H1 (cell line): ENCODE measurements at regions not wholly inside any gene's neighbourhood (a gene's known extent, or its start where the extent isn't known, plus 50 kb on each side); places are given as distances from the start of the nearest gene placed in this dataset.

ENCODE experiments used
- CTCF ChIA-PET: fragments of 300-600 bp; sonication (Branson Sonifier 250); formaldehyde crosslinking; loops from one replicate; lab custom pipeline; 2021; ENCODE audit not compliant: partially characterized antibody; lab: Charles Lee
- POLR2A ChIA-PET: fragments of 300-600 bp; sonication (Branson Sonifier 250); formaldehyde crosslinking; loops from one replicate; lab custom pipeline; 2021; ENCODE audit warnings: inconsistent platforms; ENCODE audit not compliant: partially characterized antibody; lab: Charles Lee
- DNase-seq, 2 experiments: peaks; one replicate each; pipeline versions ENCODE4 v3.0.0 to v3.0.0-alpha.2; 2010 to 2022; ENCODE audit warnings: low spot score in 2 of 2, low read depth in 1 of 2, mixed read lengths in 1 of 2
- FAIRE-seq: peaks from 2 replicates; lab custom pipeline; 2011; peaks lifted over from hg19 to GRCh38; lab: Jason Lieb, UNC
- H2AFZ ChIP-seq: 2 replicates; pipeline ENCODE4 v1.8.1; 2012; ENCODE audit warnings: low read length, inconsistent platforms
- H2AK5ac ChIP-seq: 2 replicates; pipeline ENCODE4 v1.6.1; 2013; ENCODE audit warnings: low read depth, low read length
- H2BK120ac ChIP-seq: replicated peaks from 2 replicates; pipeline ENCODE3; 2013; ENCODE audit warnings: low read depth, low read length, inconsistent platforms
- H2BK12ac ChIP-seq: 2 replicates; pipeline ENCODE4 v1.6.1; 2013; ENCODE audit warnings: low read depth, low read length
- H2BK15ac ChIP-seq: 2 replicates; pipeline ENCODE4 v1.6.1; 2013; ENCODE audit warnings: low read length
- H2BK20ac ChIP-seq: 2 replicates; pipeline ENCODE4 v1.6.1; 2013; ENCODE audit warnings: low read length
- H2BK5ac ChIP-seq: 2 replicates; pipeline ENCODE4 v1.6.1; 2013; ENCODE audit warnings: low read depth, low read length
- H3K14ac ChIP-seq: 2 replicates; pipeline ENCODE4 v1.6.1; 2013; ENCODE audit warnings: inconsistent platforms; ENCODE audit not compliant: insufficient read length
- H3K18ac ChIP-seq: 2 replicates; pipeline ENCODE4 v1.6.1; 2013; ENCODE audit warnings: low read length; ENCODE audit errors: extremely low read depth
- H3K23ac ChIP-seq: 2 replicates; pipeline ENCODE4 v1.6.1; 2013; ENCODE audit warnings: inconsistent platforms; ENCODE audit not compliant: insufficient read length
- H3K23me2 ChIP-seq: 2 replicates; pipeline ENCODE4 v1.6.1; 2013; ENCODE audit warnings: low read depth, low read length
- H3K27ac ChIP-seq: 2 replicates; pipeline ENCODE4 v1.6.1; 2011; ENCODE audit warnings: low read depth, low read length, inconsistent platforms
- H3K27me3 ChIP-seq, 4 experiments: replicated peaks in 1 of 4; 1 replicate in 1 of 4; 2 replicates in 3 of 4; pipeline versions ENCODE4 v1.6.1 to v1.8.1; 2011 to 2013; ENCODE audit warnings: low read length in 3 of 4, mild to moderate bottlenecking in 3 of 4, inconsistent platforms in 2 of 4, mixed read lengths in 2 of 4, moderate library complexity in 1 of 4; ENCODE audit not compliant: control insufficient read depth in 3 of 4, insufficient read depth in 3 of 4; ENCODE audit errors: extremely low read depth in 1 of 4
- H3K36me3 ChIP-seq, 4 experiments: 2 replicates each; pipeline versions ENCODE4 v1.6.1 to v1.8.1; 2011 to 2013; ENCODE audit warnings: mild to moderate bottlenecking in 4 of 4, low read length in 3 of 4, moderate library complexity in 2 of 4, control low read depth in 1 of 4, inconsistent platforms in 1 of 4; ENCODE audit not compliant: insufficient read depth in 4 of 4, control insufficient read depth in 2 of 4
- H3K4ac ChIP-seq: replicated peaks from 2 replicates; pipeline ENCODE3; 2013; ENCODE audit warnings: low read length, low read depth, mixed read lengths, inconsistent platforms; ENCODE audit not compliant: insufficient read length
- H3K4me1 ChIP-seq, 4 experiments: replicated peaks in 1 of 4; 1 replicate in 1 of 4; 2 replicates in 3 of 4; pipeline versions ENCODE4 v1.6.1 to v1.8.1; 2011 to 2013; ENCODE audit warnings: low read length in 3 of 4, inconsistent platforms in 2 of 4, mixed read lengths in 1 of 4; ENCODE audit not compliant: insufficient read depth in 4 of 4, control insufficient read depth in 3 of 4
- H3K4me2 ChIP-seq, 2 experiments: 2 replicates each; pipeline versions ENCODE4 v1.6.1 to v1.8.1; 2011 to 2013; ENCODE audit warnings: low read depth in 2 of 2, low read length in 2 of 2, control low read depth in 1 of 2, inconsistent platforms in 1 of 2, mild to moderate bottlenecking in 1 of 2; ENCODE audit not compliant: insufficient read depth in 1 of 2
- H3K4me3 ChIP-seq, 4 experiments: fragments of 200-600, 300-600 bp in 1 of 4; sonication (generic), shearing (Covaris generic), sonication (Bioruptor Twin) in 1 of 4; 2 replicates each; pipeline versions ENCODE4 v1.5.1 to v1.8.1; 2011 to 2016; ENCODE audit warnings: low read length in 4 of 4, low read depth in 3 of 4, control low read depth in 2 of 4, inconsistent platforms in 2 of 4, mild to moderate bottlenecking in 2 of 4, mixed read lengths in 1 of 4, moderate library complexity in 1 of 4; ENCODE audit not compliant: insufficient read depth in 2 of 4; ENCODE audit errors: extremely low read depth in 1 of 4
- H3K56ac ChIP-seq: replicated peaks from 2 replicates; pipeline ENCODE3; 2013; ENCODE audit warnings: low read depth, mild to moderate bottlenecking, mixed read lengths, low read length, inconsistent platforms; ENCODE audit not compliant: insufficient read length
- H3K79me1 ChIP-seq: 2 replicates; pipeline ENCODE4 v1.6.1; 2013; ENCODE audit warnings: low read depth, low read length, control low read depth
- H3K79me2 ChIP-seq, 2 experiments: 2 replicates each; pipeline versions ENCODE4 v1.6.1 to v1.8.1; 2012 to 2013; ENCODE audit warnings: low read length in 2 of 2, mild to moderate bottlenecking in 2 of 2, inconsistent platforms in 1 of 2; ENCODE audit not compliant: insufficient read depth in 2 of 2, control insufficient read depth in 1 of 2
- H3K9ac ChIP-seq, 4 experiments: replicated peaks in 1 of 4; 1 replicate in 1 of 4; 2 replicates in 3 of 4; pipeline versions ENCODE4 v1.6.1 to v1.8.1; 2011 to 2013; ENCODE audit warnings: low read depth in 3 of 4, low read length in 3 of 4, control low read depth in 2 of 4, mild to moderate bottlenecking in 2 of 4, moderate library complexity in 2 of 4, inconsistent platforms in 1 of 4; ENCODE audit errors: extremely low read depth in 1 of 4
- H3K9me3 ChIP-seq, 2 experiments: 2 replicates each; pipeline versions ENCODE4 v1.6.1 to v1.8.1; 2012 to 2013; ENCODE audit warnings: mild to moderate bottlenecking in 2 of 2, moderate library complexity in 2 of 2, control low read depth in 1 of 2, inconsistent platforms in 1 of 2, low read depth in 1 of 2, low read length in 1 of 2, mixed read lengths in 1 of 2; ENCODE audit not compliant: insufficient read depth in 2 of 2
- H4K20me1 ChIP-seq, 2 experiments: replicated peaks in 1 of 2; 2 replicates each; pipeline versions ENCODE3 to v1.8.1; 2011 to 2013; ENCODE audit warnings: inconsistent platforms in 2 of 2, low read length in 2 of 2, mild to moderate bottlenecking in 1 of 2; ENCODE audit not compliant: insufficient read depth in 2 of 2, control insufficient read depth in 1 of 2
- H4K5ac ChIP-seq: 2 replicates; pipeline ENCODE4 v1.6.1; 2013; ENCODE audit warnings: low read length, low read depth, mixed read lengths, inconsistent platforms; ENCODE audit not compliant: insufficient read length
- H4K8ac ChIP-seq: 2 replicates; pipeline ENCODE4 v1.8.0; 2013; ENCODE audit warnings: mild to moderate bottlenecking, moderate library complexity, low read length, inconsistent platforms; ENCODE audit not compliant: insufficient read depth; ENCODE audit errors: extremely low read depth
- H4K91ac ChIP-seq: replicated peaks from 2 replicates; pipeline ENCODE3; 2013; ENCODE audit warnings: low read length, mixed read lengths, inconsistent platforms; ENCODE audit not compliant: insufficient read length
- CEBPB ChIP-seq: IDR thresholded peaks from 2 replicates; pipeline ENCODE4 v1.6.1; 2012; ENCODE audit warnings: low read depth, low read length
- CHD2 ChIP-seq: IDR thresholded peaks from 2 replicates; pipeline ENCODE4 v1.6.1; 2012; ENCODE audit warnings: low read length, improper control_type of control experiment
- CREB1 ChIP-seq: IDR thresholded peaks from 2 replicates; pipeline ENCODE4 v1.6.1; 2012; ENCODE audit warnings: inconsistent platforms
- E2F6 ChIP-seq: IDR thresholded peaks from 2 replicates; pipeline ENCODE4 v1.6.1; 2012; ENCODE audit warnings: inconsistent platforms
- EP300 ChIP-seq, 2 experiments: IDR thresholded peaks; 1 replicate in 1 of 2; 2 replicates in 1 of 2; pipeline ENCODE4 v1.6.1; 2011 to 2012; ENCODE audit warnings: low read depth in 2 of 2, low read length in 2 of 2, mild to moderate bottlenecking in 2 of 2, borderline replicate concordance in 1 of 2, inconsistent platforms in 1 of 2, moderate library complexity in 1 of 2
- KDM1A ChIP-seq: fragments of 200-600, 300-600 bp; sonication (generic); IDR thresholded peaks from 2 replicates; pipeline ENCODE4 v1.7.1; 2016; ENCODE audit warnings: mild to moderate bottlenecking, low read length, borderline replicate concordance
- MAFK ChIP-seq: IDR thresholded peaks from 2 replicates; pipeline ENCODE4 v1.6.1; 2012; ENCODE audit warnings: low read depth, mild to moderate bottlenecking, improper control_type of control experiment, low read length
- POLR2AphosphoS5 ChIP-seq: IDR thresholded peaks from 2 replicates; pipeline ENCODE4 v1.6.1; 2011; ENCODE audit warnings: low read depth, low read length
- RXRA ChIP-seq: IDR thresholded peaks from 2 replicates; pipeline ENCODE4 v1.6.1; 2011; ENCODE audit warnings: low read depth, mild to moderate bottlenecking, low read length, moderate library complexity; ENCODE audit not compliant: insufficient read depth
- SIN3A ChIP-seq, 2 experiments: IDR thresholded peaks in 1 of 2; conservative IDR thresholded peaks in 1 of 2; 2 replicates each; pipeline ENCODE4 v1.6.1; 2011 to 2012; ENCODE audit warnings: low read length in 2 of 2, improper control_type of control experiment in 1 of 2, low read depth in 1 of 2, mild to moderate bottlenecking in 1 of 2
- SIRT6 ChIP-seq: IDR thresholded peaks from one replicate; pipeline ENCODE4 v1.7.1; 2012; ENCODE audit warnings: low read length, inconsistent platforms
- SUZ12 ChIP-seq: fragments of 200-600 bp; sonication (generic); IDR thresholded peaks from 2 replicates; pipeline ENCODE4 v1.6.1; 2012; ENCODE audit warnings: mild to moderate bottlenecking, inconsistent platforms, low read length, moderate library complexity, mixed read lengths
- ZNF274 ChIP-seq: IDR thresholded peaks from 2 replicates; pipeline ENCODE4 v1.7.0; 2012; ENCODE audit warnings: low read length, borderline replicate concordance; ENCODE audit errors: extremely low read depth
- WGBS, 2 experiments: shearing (Covaris generic) in 1 of 2; methylation state at CpG; one replicate each; pipeline versions ENCODE4 v1.1.6 to v1.1.7; 2013 to 2015; ENCODE audit warnings: low lambda C conversion rate in 2 of 2, mixed read lengths in 2 of 2, inconsistent platforms in 1 of 2, low coverage in 1 of 2, missing lambda C conversion rate in 1 of 2; ENCODE audit not compliant: insufficient replicate concordance in 2 of 2, insufficient coverage in 1 of 2, insufficient read length in 1 of 2; ENCODE audit errors: extremely low coverage in 1 of 2, missing lambda C conversion rate in 1 of 2; 5-methylcytosine and 5-hydroxymethylcytosine counted together

- Histone ChIP-seq H2BK12ac (no peak overlapping the region), H2BK120ac (no peak overlapping the region), H4K91ac (no peak overlapping the region), H3K79me1 (peaks cover 5% of the 10 kb centered on the region), H3K18ac (no peak overlapping the region), H3K27ac (no peak overlapping the region), H3K23ac (no peak overlapping the region), H3K4me2 (no peak overlapping the region), H3K27me3 (no peaks in the 10 kb centered on the region), H3K36me3 (peaks cover 3 to 22% (median 13%) of the 10 kb centered on the region in 4 experiments; a peak in 6 of 8 replicates), H4K20me1 (peaks cover 11% of the 10 kb centered on the region in 2 experiments), H3K9me3 (no peaks in the 10 kb centered on the region), H4K8ac (no peak overlapping the region), H3K4me3 (no peak overlapping the region), H2BK5ac (0 out of 2 replicates have a peak overlapping the region, but pooled peaks have one; percentile 0), H2AFZ (no peak overlapping the region), H3K23me2 (no peaks in the 10 kb centered on the region), H4K5ac (no peak overlapping the region), H3K56ac (no peak overlapping the region), H2BK20ac (no peak overlapping the region), H3K4me1 (peaks cover 0 to 8% (median 0%) of the 10 kb centered on the region in 4 experiments; a peak in 2 of 7 replicates), H3K79me2 (peaks cover 0 to 5% of the 10 kb centered on the region in 2 experiments; a peak in 1 of 4 replicates), H2AK5ac (no peak overlapping the region), H2BK15ac (no peak overlapping the region), H3K14ac (no peak overlapping the region), H3K4ac (no peak overlapping the region), H3K9ac (no peak overlapping the region)
- 90% methylated on average over 12 of the region's 12 CpGs; no CpG with 5 or more reads in 1 of the 2 experiments for WGBS, 2 experiments
- CTCF ChIA-PET = interaction anchor here (0.8 to 2.2 kb wide), 5 partner anchors 12 to 295 kb away, joined by 3 to 8 read pairs (median 4); no protein-coding TSS in a partner anchor
- DNase-seq (no peak), FAIRE-seq (no peak)
- POLR2A ChIA-PET = interaction anchor here (1.0 to 1.1 kb wide), 2 partner anchors 24 to 52 kb away, joined by 3 to 4 read pairs; no protein-coding TSS in a partner anchor
- no peak for TF ChIP-seq CHD2
- TF ChIP-seq KDM1A = no peak
- no peak for TF ChIP-seq RXRA
- no peak for TF ChIP-seq SIRT6
- no peak for TF ChIP-seq POLR2AphosphoS5
- TF ChIP-seq SUZ12 = no peak
- TF ChIP-seq ZNF274 = no peak
- no peak for TF ChIP-seq CEBPB
- no peak for TF ChIP-seq SIN3A (conservative IDR thresholded peaks at IDR 0.05 in 1 of 2, IDR thresholded peaks at IDR 0.05 in 1 of 2; ENCODE audit: low read depth in 1 of 2, low read length in 2 of 2)
- no peak for TF ChIP-seq E2F6
- TF ChIP-seq MAFK = no peak
- TF ChIP-seq EP300 (IDR thresholded peaks at IDR 0.05; ENCODE audit: borderline replicate concordance in 1 of 2, low read depth in 2 of 2, low read length in 2 of 2) = no peak
- TF ChIP-seq CREB1 = no peak
Measured at GRCh38 chr12:124456133-124456651, 111.2 kb downstream of the NCOR2 start.
